WI38 (cell line): ENCODE measurements at regions not wholly inside any gene's neighbourhood (a gene's known extent, or its start where the extent isn't known, plus 50 kb on each side); places are given as distances from the start of the nearest gene placed in this dataset.

Experiments
- H3K4me3 ChIP-seq: 2 replicates; pipeline ENCODE4 v1.5.1; 2011; ENCODE audit warnings: low read depth, mild to moderate bottlenecking, control low read depth, low read length
- CTCF ChIP-seq: IDR thresholded peaks from 2 replicates; pipeline ENCODE4 v1.5.1; 2012; ENCODE audit warnings: low read depth, mild to moderate bottlenecking, control low read depth, low read length

- TF ChIP-seq CTCF, result no peak
Measured at GRCh38 chr7:340979-341694, 51.2 kb downstream of the FOXL3 start.

GRCh38 chr7:341841-342638, 52.1 kb downstream of the FOXL3 start:
- H3K4me3 ChIP-seq, result no peak overlapping the region
- TF ChIP-seq CTCF, result no peak

More at GRCh38 chr7:340979-341694, 51.2 kb downstream of the FOXL3 start:
- no peak overlapping the region for H3K4me3 ChIP-seq

GRCh38 chr7:342681-343216, 52.8 kb downstream of the FOXL3 start:
- no peak overlapping the region for H3K4me3 ChIP-seq

GRCh38 chr7:343227-343822, 53.4 kb downstream of the FOXL3 start:
- TF ChIP-seq CTCF, result no peak
- no peak overlapping the region for H3K4me3 ChIP-seq

More at GRCh38 chr7:342681-343216, 52.8 kb downstream of the FOXL3 start:
- TF ChIP-seq CTCF, result no peak

GRCh38 chr7:343864-344607, 54.1 kb downstream of the FOXL3 start:
- H3K4me3 ChIP-seq, result no peak overlapping the region
- TF ChIP-seq CTCF, result no peak

GRCh38 chr7:344608-344994, 54.6 kb downstream of the FOXL3 start:
- no peak for TF ChIP-seq CTCF
- no peak overlapping the region for H3K4me3 ChIP-seq
